Cardiac muscle cell (in vitro differentiated cells and primary cell): ENCODE measurements at regions not wholly inside any gene's neighbourhood (a gene's known extent, or its start where the extent isn't known, plus 50 kb on each side); places are given as distances from the start of the nearest gene placed in this dataset.

Experiments used
- DNase-seq, 2 donors: peaks; one replicate each; pipeline versions ENCODE4 v3.0.0 to v3.0.0-alpha.2; 2010 to 2017; ENCODE audit warnings: low read depth in 1 of 2, low spot score in 1 of 2
- H3K27ac ChIP-seq: fragments of 200-600 bp; sonication (generic); 2 replicates; pipeline ENCODE4 v1.5.1; 2016
- H3K27me3 ChIP-seq: fragments of 200-600 bp; sonication (generic); 2 replicates; pipeline ENCODE4 v1.6.0; 2016; ENCODE audit warnings: control low read depth
- H3K36me3 ChIP-seq: fragments of 200-600 bp; sonication (generic); 2 replicates; pipeline ENCODE4 v1.5.1; 2016; ENCODE audit warnings: control low read depth
- H3K4me1 ChIP-seq: fragments of 200-600 bp; sonication (generic); 2 replicates; pipeline ENCODE4 v1.8.1; 2017; ENCODE audit warnings: low read depth, mild to moderate bottlenecking, mixed run types
- H3K4me3 ChIP-seq: fragments of 200-600 bp; sonication (generic); 2 replicates; pipeline ENCODE4 v1.5.1; 2016; ENCODE audit warnings: mild to moderate bottlenecking
- H3K9me3 ChIP-seq: fragments of 200-600 bp; sonication (generic); 2 replicates; pipeline ENCODE4 v1.5.1; 2017; ENCODE audit warnings: low read depth, mild to moderate bottlenecking, control low read depth
- TF ChIP-seq, protein P1 (sequence below): IDR thresholded peaks from 2 replicates; pipeline ENCODE4 v1.5.1; 2012; ENCODE audit warnings: low read depth, mild to moderate bottlenecking, low read length

DNA sequence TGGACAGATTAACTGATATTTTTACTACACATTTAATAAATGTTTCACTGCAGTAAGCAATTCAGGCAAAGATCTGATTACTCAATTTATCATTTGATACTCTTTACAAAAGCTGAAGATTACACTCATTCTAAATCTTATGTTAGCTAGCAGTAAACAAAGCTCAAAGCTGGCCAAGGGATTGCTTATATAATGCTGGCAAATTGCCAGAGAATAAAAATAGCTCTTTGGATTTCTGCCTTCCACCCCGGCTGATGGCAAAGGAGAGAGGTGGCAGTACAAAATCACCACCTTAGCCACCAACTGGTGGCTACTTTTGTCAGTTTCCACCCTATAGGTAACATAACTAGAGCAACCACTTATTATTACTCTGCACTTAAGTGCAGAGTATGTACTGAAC is 320.5 kb downstream of the FSIP2 start:
- DNase-seq, result peak; percentile 5 to 69
- TF ChIP-seq, protein P1, sequence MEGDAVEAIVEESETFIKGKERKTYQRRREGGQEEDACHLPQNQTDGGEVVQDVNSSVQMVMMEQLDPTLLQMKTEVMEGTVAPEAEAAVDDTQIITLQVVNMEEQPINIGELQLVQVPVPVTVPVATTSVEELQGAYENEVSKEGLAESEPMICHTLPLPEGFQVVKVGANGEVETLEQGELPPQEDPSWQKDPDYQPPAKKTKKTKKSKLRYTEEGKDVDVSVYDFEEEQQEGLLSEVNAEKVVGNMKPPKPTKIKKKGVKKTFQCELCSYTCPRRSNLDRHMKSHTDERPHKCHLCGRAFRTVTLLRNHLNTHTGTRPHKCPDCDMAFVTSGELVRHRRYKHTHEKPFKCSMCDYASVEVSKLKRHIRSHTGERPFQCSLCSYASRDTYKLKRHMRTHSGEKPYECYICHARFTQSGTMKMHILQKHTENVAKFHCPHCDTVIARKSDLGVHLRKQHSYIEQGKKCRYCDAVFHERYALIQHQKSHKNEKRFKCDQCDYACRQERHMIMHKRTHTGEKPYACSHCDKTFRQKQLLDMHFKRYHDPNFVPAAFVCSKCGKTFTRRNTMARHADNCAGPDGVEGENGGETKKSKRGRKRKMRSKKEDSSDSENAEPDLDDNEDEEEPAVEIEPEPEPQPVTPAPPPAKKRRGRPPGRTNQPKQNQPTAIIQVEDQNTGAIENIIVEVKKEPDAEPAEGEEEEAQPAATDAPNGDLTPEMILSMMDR, result no peak
- Histone ChIP-seq H3K4me3 (no peak overlapping the region), H3K27me3 (no peaks in the 10 kb centered on the region), H3K27ac (no peak overlapping the region), H3K4me1 (peaks cover 12% of the 10 kb centered on the region), H3K9me3 (no peaks in the 10 kb centered on the region), H3K36me3 (no peaks in the 10 kb centered on the region)

DNA sequence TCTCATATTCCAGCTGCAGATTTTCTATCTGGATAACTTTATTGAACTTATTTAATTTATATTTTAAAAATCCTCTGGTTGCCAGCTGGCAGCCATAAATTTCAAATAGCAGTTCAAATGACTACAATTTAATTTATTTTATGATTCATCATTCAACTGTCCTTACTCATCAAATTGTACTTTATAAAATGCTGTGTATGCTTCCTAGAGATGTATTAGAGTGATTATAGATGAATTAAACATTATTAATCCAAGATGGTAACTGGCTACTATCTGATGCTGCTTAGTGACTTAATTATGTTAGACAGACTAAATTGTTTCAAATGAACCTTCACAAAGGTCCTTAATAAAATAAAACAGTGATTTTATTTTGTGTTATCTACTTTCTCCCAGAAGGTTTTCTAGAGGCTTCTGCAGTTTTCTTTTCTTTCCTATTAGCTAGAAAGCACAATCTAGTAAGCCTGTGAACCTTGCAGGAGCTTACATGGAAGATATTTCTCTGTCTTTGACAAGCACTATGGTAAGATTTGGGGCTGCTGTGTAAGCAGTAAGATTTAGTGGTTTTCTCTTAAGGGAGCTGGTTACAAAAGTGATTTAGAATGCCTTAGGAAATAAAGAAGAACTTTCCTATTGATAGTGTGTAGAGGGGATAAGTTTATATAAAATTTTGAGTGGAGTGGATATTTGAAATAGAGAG is 322.3 kb downstream of the FSIP2 start:
- DNase-seq, result no peak
- H3K27me3 ChIP-seq, result no peaks in the 10 kb centered on the region

DNA sequence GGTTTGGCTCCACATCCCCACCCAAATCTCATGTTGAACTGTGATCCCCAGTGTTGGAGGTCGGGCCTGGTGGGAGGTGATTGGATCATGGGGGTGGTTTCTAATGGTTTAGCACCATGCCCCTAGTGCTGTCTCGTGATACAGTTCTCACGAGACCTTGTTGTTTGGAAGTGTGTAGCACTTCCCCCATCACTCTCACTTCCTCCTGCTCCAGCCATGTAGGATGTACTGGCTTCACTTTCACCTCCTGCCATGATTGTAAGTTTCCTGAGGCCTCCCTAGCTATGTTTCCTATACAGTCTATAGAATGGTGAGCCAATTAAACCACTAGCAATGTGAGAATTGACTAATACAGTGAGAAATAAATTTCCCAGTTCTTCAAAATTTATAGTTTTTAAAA is 325.9 kb downstream of the FSIP2 start:
- TF ChIP-seq, protein P1, result no peak
- no peak for DNase-seq
- Histone ChIP-seq H3K9me3 (no peaks in the 10 kb centered on the region), H3K27ac (no peak overlapping the region), H3K4me3 (no peak overlapping the region), H3K4me1 (peaks cover 20% of the 10 kb centered on the region), H3K36me3 (no peaks in the 10 kb centered on the region), H3K27me3 (no peaks in the 10 kb centered on the region)

More for the DNA sequence above, 322.3 kb downstream of the FSIP2 start:
- H3K4me1 ChIP-seq, result peaks cover 12% of the 10 kb centered on the region
- TF ChIP-seq, protein P1, result no peak
- H3K36me3 ChIP-seq, result no peaks in the 10 kb centered on the region
- H3K4me3 ChIP-seq, result no peak overlapping the region
- no peaks in the 10 kb centered on the region for H3K9me3 ChIP-seq
- no peak overlapping the region for H3K27ac ChIP-seq

DNA sequence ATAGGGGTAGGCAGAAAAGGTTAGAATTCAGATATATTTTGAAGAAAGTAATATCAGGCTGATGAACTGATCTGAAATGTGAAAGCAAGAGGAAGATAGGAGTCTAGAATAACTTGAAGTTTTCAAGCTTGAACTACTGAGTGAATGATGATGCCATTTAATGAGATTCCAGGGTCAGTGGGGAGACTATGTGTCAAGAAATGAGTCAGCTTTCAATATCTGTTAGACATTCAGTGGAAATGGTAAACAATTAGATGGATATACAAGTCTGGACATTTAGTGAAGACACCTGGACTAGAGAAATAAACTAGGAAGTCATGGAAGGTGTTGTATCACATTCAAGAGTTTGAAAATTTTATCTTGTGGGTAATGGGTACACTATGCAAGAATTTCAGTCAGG is 326.9 kb downstream of the FSIP2 start:
- Histone ChIP-seq H3K36me3 (no peaks in the 10 kb centered on the region), H3K27me3 (no peaks in the 10 kb centered on the region), H3K4me1 (peaks cover 21% of the 10 kb centered on the region), H3K9me3 (no peaks in the 10 kb centered on the region), H3K27ac (no peak overlapping the region), H3K4me3 (no peak overlapping the region)
- TF ChIP-seq, protein P1, result no peak
- DNase-seq, result no peak

DNA sequence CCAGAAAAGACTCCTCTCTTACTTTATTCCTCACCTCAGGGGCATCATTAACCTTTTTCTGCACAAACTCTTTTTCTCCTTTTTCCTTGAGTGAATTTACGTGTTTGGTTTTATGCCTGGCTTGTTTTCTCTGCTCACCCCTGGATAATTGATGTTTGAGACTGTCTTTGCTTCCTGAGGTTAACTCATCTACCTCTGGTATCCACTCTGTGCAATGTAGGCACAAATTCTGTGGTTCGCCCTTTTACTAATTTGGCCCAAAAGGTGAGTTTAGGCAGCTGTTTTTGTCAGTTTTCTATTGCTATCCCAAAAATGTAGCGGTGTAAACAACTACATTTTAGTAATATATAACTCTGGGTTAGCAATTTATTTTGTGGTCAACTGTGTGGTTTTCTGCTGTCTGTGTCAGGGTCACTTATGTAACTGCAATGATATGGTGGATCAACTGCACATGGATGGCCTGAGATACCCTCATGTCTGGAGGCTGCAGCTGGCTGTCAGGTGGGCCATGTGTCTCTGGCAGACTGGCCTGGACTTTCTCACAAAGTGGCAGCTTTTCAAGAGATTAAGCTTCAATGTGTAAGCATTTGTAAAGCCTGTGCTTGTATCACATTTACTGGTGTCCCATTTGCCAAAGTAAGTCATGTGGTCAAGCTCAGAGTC is 329.7 kb downstream of the FSIP2 start:
- Histone ChIP-seq H3K36me3 (no peaks in the 10 kb centered on the region), H3K4me1 (peaks cover 16% of the 10 kb centered on the region), H3K9me3 (no peaks in the 10 kb centered on the region), H3K4me3 (no peak overlapping the region), H3K27me3 (no peaks in the 10 kb centered on the region), H3K27ac (peak overlapping the region; percentile 11)
- TF ChIP-seq, protein P1, result no peak
- peak; percentile 1 to 75 for DNase-seq
